OCI-LY3 (cell line): ENCODE measurements at regions not wholly inside any gene's neighbourhood (a gene's known extent, or its start where the extent isn't known, plus 50 kb on each side); places are given as distances from the start of the nearest gene placed in this dataset.

Experiments used
- EZH2phosphoT487 ChIP-seq: fragments of 200-600 bp; shearing (Covaris generic); IDR thresholded peaks from 2 replicates; pipeline ENCODE4 v1.6.1; 2018; ENCODE audit warnings: antibody characterized with exemption, mixed run types, low read depth
- TF ChIP-seq, protein P1 (sequence below): fragments of 200-600, 300-600 bp; sonication (generic); IDR thresholded peaks from 2 replicates; pipeline ENCODE4 v1.5.1; 2014; ENCODE audit warnings: antibody characterized with exemption, low read length, low read depth

DNA sequence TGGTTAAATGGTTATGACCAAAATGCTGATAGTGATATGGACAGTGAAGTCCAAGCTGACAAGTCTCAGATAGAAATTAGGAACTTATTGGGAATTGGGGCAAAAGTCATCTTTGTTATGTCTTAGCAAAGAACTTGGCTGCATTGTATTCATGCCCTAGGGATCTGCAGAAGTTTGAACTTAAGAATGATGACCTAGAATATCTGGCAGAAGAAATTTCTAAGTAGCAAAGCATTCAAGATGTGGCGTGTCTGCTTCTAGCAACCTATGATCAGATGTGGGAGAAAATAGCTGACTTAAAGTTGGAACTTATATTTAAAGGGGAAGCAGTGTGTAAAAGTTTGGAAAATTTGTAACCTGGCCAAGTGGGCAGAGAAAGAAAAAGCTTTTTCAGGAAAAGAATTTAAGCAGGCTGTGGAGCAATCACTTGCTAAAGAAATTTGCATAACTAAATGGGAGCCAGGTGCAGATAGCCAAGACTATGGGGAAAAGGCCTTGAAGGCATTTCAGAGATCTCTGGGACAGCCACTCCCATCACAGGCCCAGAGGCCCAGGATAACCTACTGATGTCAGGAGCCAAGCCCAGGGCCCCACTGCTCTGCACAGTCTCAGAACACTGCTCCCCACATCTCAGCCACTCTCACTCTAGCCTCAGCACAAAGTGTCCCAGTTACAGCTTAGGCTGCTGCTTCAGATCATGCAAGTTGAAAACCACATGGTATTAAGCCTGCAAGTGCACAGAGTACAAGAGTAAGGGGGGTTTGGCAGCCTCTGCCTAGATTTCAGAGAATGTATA lies 147.8 kb upstream of the TGFBR2 start:
- TF ChIP-seq, protein P1, sequence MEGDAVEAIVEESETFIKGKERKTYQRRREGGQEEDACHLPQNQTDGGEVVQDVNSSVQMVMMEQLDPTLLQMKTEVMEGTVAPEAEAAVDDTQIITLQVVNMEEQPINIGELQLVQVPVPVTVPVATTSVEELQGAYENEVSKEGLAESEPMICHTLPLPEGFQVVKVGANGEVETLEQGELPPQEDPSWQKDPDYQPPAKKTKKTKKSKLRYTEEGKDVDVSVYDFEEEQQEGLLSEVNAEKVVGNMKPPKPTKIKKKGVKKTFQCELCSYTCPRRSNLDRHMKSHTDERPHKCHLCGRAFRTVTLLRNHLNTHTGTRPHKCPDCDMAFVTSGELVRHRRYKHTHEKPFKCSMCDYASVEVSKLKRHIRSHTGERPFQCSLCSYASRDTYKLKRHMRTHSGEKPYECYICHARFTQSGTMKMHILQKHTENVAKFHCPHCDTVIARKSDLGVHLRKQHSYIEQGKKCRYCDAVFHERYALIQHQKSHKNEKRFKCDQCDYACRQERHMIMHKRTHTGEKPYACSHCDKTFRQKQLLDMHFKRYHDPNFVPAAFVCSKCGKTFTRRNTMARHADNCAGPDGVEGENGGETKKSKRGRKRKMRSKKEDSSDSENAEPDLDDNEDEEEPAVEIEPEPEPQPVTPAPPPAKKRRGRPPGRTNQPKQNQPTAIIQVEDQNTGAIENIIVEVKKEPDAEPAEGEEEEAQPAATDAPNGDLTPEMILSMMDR: no peak
- no peak for TF ChIP-seq EZH2phosphoT487
